ENCODE measurements at regions not wholly inside any gene's neighbourhood (a gene's known extent, or its start where the extent isn't known, plus 50 kb on each side); places are given as distances from the start of the nearest gene placed in this dataset.

GRCh38 chr3:41148478-41148877 lies 50.8 kb upstream of the CTNNB1 start:
- no peak for DNase-seq (ENCODE audit: low spot score)

- DNase-seq (ENCODE audit: low spot score), result no peak
These were observed 50.4 kb upstream of the CTNNB1 start for GRCh38 chr3:41148901-41149300.

Measured in CD4-positive, alpha-beta T cell treated with Interleukin-6 at 100 ng/mL for 8 hours (primary cell).